NCI-H1105 treated with DMSO at 0.1 percent for 48 hours (cell line): ENCODE measurements at regions not wholly inside any gene's neighbourhood (a gene's known extent, or its start where the extent isn't known, plus 50 kb on each side); places are given as distances from the start of the nearest gene placed in this dataset.

ENCODE experiments used
- DNase-seq: peaks from one replicate; lab custom pipeline; 2025; lab: John Stamatoyannopoulos, UW

GRCh38 chr7:84546403-84546802 is 351.8 kb upstream of the SEMA3A start:
- DNase-seq = no peak

DNA sequence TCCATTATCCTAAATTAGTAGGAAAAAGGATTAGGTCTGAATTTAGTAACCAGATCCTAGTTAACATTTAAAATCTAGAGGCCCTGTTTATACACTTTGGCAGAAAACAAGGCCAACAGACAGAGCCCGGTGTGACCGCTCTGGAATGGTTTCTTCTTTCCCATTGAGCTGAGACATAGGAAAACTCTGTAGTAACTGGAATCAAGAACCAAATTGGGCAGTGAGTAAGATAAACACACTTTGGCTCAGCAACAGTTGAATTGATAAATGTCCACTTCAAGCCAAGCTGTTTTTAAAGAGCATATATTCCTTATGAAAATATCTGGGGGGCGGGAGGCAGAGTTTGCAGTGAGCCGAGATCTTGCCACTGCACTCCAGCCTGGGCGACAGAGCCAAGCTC is 343.7 kb upstream of the SEMA3A start:
- DNase-seq = no peak

DNA sequence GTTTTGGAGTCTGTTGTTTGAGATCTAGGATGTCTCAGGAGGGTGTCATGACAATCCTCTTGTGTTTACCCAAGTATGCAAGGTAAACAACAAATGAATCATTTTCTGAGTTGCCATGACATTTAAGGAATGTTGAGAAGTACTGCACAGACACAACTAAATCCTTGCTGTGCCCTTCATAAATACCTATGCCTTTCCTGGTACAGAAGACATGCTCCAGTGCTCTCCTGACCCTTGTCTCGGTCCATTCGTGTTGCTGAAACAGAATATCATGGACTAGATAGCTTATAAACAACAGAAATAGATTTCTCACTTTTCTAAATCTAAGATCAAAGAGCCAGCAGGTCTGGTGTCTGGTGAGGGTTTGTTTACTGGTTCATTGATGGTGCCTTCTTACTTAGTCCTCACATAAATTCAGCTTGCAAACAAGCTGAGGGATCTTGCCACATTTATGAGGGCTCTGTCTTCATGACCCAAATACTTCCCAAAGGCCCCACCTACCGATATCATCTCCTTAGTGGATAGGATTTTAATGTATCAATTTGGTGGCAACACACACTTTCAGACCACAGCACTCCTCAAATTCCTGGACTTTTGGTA is 341.8 kb upstream of the SEMA3A start:
- DNase-seq = no peak

DNA sequence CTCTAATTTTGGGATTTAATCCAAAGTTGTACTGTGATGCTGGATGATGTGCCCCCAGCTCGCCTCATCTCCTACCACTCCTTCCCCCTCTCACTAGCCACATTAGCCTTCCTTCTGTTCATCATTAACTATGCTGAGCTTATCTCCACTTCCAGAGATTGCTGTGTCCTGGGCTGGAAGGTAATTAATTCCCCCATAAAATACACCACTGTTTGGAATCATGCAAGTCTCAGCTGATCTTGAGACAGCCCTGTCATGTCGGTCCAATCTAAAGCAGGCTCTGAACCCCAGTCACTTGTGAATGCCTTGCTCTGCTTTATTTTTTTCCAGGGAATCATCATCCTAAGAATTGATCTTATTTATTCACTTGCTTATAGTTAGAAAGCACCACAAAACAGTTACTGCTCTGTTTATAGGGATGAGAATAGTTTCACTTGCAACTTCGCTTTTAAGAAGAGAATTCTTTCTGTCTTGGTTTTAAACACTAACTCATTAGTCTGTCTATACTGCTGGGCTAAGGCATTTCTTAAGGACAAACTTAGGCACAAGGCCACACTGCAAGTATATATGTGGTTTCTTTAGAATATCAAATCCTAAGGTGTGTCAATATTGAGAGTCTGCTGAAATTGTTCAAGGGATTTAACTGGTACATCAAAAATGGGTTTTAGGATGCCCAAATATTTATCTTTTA is 341.1 kb upstream of the SEMA3A start:
- no peak for DNase-seq

GRCh38 chr7:84533182-84533581 is 338.6 kb upstream of the SEMA3A start:
- no peak for DNase-seq

DNA sequence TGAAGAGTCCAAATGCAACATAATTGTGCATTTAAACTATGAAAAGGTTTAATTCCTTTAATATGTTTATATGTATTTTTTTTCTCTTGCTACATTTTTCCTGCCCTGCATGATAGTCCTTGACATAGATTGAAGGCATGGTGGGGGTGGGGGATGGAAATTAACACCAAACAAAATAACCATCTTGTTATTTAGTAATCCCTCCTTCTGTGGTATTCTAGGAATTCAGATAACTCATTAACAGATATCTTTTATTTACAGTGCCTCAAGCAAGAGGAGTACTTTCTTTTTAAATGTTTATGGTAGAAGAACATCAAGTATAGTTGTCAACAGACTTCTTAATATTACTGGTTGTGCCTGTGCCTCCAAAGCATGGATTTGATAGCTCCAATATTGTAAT is 337.6 kb upstream of the SEMA3A start:
- no peak for DNase-seq

- DNase-seq = no peak
Measured at GRCh38 chr7:84529480-84530205, 335.1 kb upstream of the SEMA3A start.

DNA sequence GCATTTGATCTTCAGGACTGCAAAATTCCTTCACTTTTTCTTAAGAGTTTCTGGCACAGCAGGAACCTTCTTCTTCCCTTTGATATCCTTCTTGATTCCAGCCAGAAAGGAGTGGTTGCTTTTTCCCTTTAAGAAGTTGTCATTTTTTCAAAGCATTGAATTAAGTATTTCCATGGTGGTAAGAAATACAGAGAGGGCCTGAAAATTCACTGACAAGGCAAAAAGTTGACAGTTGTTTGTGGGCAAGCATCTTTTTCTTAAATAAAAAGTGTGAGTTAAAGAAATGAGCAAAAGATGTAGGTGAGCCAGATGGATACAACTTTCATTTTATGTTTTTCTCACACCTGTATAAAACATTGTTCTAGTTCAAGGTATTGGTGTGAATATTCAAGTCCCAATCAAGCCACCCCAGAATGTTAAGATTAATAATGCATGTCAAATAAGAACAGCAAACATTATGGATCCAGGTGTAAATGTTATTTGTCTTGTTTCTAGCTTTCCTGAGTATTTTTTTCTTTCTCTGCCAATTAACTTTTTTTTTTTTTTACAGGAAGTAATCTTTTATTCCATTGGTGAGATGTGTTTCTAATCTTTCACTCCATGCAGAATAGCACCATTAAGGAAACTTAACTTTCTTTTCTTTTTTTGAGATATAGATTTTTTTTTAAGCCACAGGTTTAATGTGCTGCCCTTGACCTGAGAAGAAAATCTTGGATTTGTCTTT is 334.3 kb upstream of the SEMA3A start:
- no peak for DNase-seq

- DNase-seq = no peak
Measured at GRCh38 chr7:84524714-84525694, 330.4 kb upstream of the SEMA3A start.

- DNase-seq = no peak
Measured at GRCh38 chr7:84513061-84513460, 318.5 kb upstream of the SEMA3A start.

GRCh38 chr7:84512055-84512454 is 317.5 kb upstream of the SEMA3A start:
- DNase-seq = no peak

GRCh38 chr7:84510505-84510904 is 315.9 kb upstream of the SEMA3A start:
- no peak for DNase-seq

GRCh38 chr7:84509522-84509921 is 314.9 kb upstream of the SEMA3A start:
- DNase-seq = no peak

DNA sequence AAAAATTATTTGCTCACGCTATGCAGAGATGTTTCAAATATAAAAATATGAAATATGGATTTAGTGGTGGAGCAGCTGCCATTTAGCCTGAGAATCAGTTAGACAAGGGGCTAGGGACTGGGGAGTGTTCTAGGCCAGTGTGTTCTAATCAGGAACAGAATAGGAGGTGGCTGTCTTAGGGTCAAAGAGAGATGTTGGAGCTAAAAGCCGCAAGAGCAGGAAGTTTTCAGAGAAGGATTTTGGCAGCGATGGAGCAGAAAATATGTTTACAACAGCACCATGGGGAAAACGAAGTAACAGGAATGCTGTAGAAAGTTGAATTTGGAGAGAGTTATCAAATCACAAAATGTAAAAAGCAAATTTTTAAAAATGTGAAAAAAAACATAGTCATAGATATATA is 314.0 kb upstream of the SEMA3A start:
- no peak for DNase-seq

DNA sequence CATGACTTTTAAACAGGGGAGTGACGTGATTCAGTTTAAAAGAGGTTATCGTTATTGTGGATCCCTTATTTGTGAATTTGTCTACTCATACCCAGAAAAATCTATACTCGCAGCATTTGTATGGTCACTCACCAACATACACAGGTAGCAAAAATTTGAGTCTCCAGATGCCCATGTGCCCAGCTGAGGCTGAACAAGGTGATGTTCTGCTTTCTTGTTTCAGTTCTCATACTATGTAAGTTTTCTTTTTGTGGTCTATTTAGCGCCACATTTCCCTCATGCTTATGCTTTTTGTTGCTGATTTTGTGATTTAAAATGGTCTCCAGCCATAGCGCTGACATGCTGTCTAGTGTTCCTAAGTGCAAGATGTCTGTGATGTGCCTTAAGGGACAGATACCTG is 312.9 kb upstream of the SEMA3A start:
- no peak for DNase-seq

DNA sequence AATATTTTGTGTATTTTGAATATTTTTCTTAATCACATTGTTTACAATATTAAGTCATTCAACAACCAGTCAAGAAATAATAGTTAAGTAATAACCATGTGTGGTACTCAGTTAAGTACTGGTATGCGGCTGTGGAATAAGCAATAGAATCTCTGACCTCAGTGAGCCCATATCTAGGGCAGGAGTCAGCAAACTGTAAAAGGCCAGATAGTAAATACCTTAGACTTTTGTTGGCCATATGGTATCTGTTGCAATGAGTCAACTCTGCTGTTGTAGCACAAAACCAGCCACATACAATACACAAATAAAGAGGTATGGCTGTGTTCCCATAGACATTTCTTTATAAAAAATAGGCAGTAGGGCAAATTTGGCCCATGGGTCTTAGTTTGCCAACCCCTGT is 311.6 kb upstream of the SEMA3A start:
- DNase-seq = no peak

- DNase-seq = no peak
Measured at GRCh38 chr7:84502239-84502638, 307.6 kb upstream of the SEMA3A start.

DNA sequence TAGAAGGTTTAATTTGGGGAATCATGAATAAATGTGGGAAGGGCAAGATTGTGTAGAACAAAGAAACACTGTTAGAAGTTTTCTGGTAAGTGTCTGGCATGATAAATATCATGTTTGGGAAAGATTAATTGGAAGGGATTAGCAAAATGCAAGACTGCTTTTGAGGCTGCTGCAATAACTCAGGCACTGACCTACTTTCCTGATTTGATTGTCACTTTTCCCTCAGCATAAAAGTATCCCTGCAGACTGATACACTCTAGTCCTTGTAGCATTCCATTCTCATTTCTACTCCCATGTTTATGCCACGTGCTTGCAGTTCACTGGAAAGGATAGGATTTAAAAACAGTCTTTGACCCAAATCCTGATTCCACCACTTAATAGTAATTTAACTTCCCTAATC is 303.3 kb upstream of the SEMA3A start:
- DNase-seq = no peak

- no peak for DNase-seq
Measured at GRCh38 chr7:84495128-84495527, 300.5 kb upstream of the SEMA3A start.

GRCh38 chr7:84492098-84493034 is 297.8 kb upstream of the SEMA3A start:
- DNase-seq = no peak
